ENCODE measurements at regions not wholly inside any gene's neighbourhood (a gene's known extent, or its start where the extent isn't known, plus 50 kb on each side); places are given as distances from the start of the nearest gene placed in this dataset.

DNA sequence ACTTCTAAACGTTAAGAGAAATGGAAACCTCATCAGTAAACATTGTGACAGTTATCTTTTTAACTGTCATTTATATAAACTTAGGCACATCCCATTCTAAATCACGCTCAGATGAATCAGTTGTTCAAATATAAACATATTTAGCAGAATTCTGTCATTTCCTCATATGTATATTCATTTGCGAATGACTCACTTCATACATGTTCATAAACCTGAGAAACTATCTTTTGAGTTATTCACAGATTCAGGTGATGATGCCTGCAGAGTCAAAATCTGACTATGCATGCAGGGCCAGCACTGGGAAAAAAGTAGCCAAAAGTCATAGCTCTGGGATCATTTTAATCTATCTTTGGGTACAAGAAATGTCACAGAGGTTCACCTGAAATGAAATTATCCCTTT lies 153.8 kb upstream of the PKN2 start:
- TF ChIP-seq, protein P1, sequence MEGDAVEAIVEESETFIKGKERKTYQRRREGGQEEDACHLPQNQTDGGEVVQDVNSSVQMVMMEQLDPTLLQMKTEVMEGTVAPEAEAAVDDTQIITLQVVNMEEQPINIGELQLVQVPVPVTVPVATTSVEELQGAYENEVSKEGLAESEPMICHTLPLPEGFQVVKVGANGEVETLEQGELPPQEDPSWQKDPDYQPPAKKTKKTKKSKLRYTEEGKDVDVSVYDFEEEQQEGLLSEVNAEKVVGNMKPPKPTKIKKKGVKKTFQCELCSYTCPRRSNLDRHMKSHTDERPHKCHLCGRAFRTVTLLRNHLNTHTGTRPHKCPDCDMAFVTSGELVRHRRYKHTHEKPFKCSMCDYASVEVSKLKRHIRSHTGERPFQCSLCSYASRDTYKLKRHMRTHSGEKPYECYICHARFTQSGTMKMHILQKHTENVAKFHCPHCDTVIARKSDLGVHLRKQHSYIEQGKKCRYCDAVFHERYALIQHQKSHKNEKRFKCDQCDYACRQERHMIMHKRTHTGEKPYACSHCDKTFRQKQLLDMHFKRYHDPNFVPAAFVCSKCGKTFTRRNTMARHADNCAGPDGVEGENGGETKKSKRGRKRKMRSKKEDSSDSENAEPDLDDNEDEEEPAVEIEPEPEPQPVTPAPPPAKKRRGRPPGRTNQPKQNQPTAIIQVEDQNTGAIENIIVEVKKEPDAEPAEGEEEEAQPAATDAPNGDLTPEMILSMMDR (conservative IDR thresholded peaks at IDR 0.05; ENCODE audit: low read length) = no peak
- TF ChIP-seq EZH2phosphoT487 (IDR thresholded peaks at IDR 0.05; ENCODE audit: borderline replicate concordance, low read depth, low read length) = no peak

Measured in OCI-LY7 (cell line).